Activated B cell treated with CpG ODN at 0.5 μM for 24 hours (primary cell): ENCODE measurements at regions not wholly inside any gene's neighbourhood (a gene's known extent, or its start where the extent isn't known, plus 50 kb on each side); places are given as distances from the start of the nearest gene placed in this dataset.
"Not testable (repeated sequence)": the region's sequence is repeated elsewhere in the genome, so short reads cannot be mapped to it uniquely, and the experiment has no call there.

Experiments used
- ATAC-seq: fragments of 200-7000 bp; cut with Tn5 transposase; one replicate; pipeline ENCODE4 v1.10.0; 2021; ENCODE audit warnings: low read depth, mild to moderate bottlenecking, moderate library complexity
- CTCF ChIA-PET: fragments of 350-600 bp; sonication (Branson Sonifier 250); formaldehyde crosslinking; loops from one replicate; lab custom pipeline; 2021; ENCODE audit warnings: antibody characterized with exemption; lab: Charles Lee
- POLR2A ChIA-PET: fragments of 350-600 bp; sonication (Branson Sonifier 250); formaldehyde crosslinking; loops from one replicate; lab custom pipeline; 2021; ENCODE audit warnings: antibody characterized with exemption; lab: Charles Lee
- DNase-seq: peaks from one replicate; pipeline ENCODE4 v3.0.0; 2022
- H3K27ac Mint-ChIP-seq: one replicate; pipeline ENCODE4 v1.8.0; 2020; ENCODE audit warnings: mixed read lengths
- H3K27me3 Mint-ChIP-seq: one replicate; pipeline ENCODE4 v1.8.0; 2021; ENCODE audit warnings: mixed read lengths
- H3K36me3 Mint-ChIP-seq: one replicate; pipeline ENCODE4 v1.8.0; 2021; ENCODE audit warnings: low read depth, mixed read lengths
- H3K4me1 Mint-ChIP-seq: one replicate; pipeline ENCODE4 v1.8.0; 2021; ENCODE audit warnings: mixed read lengths
- H3K4me3 Mint-ChIP-seq: one replicate; pipeline ENCODE4 v1.8.0; 2020; ENCODE audit warnings: mild to moderate bottlenecking, mixed read lengths
- H3K9me3 Mint-ChIP-seq: one replicate; pipeline ENCODE4 v1.8.0; 2020; ENCODE audit warnings: mixed read lengths
- CTCF ChIP-seq: fragments of 200-600 bp; IDR thresholded peaks from one replicate; pipeline ENCODE4 v1.8.0; 2022; ENCODE audit warnings: antibody characterized with exemption, mild to moderate bottlenecking
- intact Hi-C: fragments of 100-400 bp; cut with micrococcal nuclease; formaldehyde crosslinking; loops from one replicate; pipeline ENCODE4 v1.15.1; 2024

- ATAC-seq (no peak), DNase-seq (no peak)
- H3K4me1 Mint-ChIP-seq = no peaks in the 10 kb centered on the region
- H3K9me3 Mint-ChIP-seq = no peaks in the 10 kb centered on the region
- POLR2A ChIA-PET = no interaction called here
- CTCF ChIA-PET = no interaction called here
- H3K27me3 Mint-ChIP-seq = no peaks in the 10 kb centered on the region
- H3K27ac Mint-ChIP-seq = no peak overlapping the region
- intact Hi-C loops = no loop called here
- no peak for TF ChIP-seq CTCF
- no peak overlapping the region for H3K4me3 Mint-ChIP-seq
- H3K36me3 Mint-ChIP-seq = no peaks in the 10 kb centered on the region
Measured at GRCh38 chr1:209171151-209171550, 412.4 kb upstream of the CAMK1G start.

- Mint-ChIP-seq H3K4me3 (no peak overlapping the region), H3K4me1 (no peaks in the 10 kb centered on the region), H3K27ac (no peak overlapping the region), H3K9me3 (no peaks in the 10 kb centered on the region), H3K27me3 (no peaks in the 10 kb centered on the region), H3K36me3 (no peaks in the 10 kb centered on the region)
- ATAC-seq (no peak), DNase-seq (no peak)
- ChIA-PET POLR2A (no interaction called here), CTCF (no interaction called here)
- no peak for TF ChIP-seq CTCF
- intact Hi-C loops = no loop called here
Measured at GRCh38 chr1:209172286-209172685, 411.2 kb upstream of the CAMK1G start.

GRCh38 chr1:209172792-209173542, 410.5 kb upstream of the CAMK1G start:
- H3K27me3 Mint-ChIP-seq, H3K9me3 Mint-ChIP-seq, ATAC-seq, intact Hi-C loops, DNase-seq, POLR2A ChIA-PET, CTCF ChIA-PET, H3K4me1 Mint-ChIP-seq, H3K36me3 Mint-ChIP-seq, H3K27ac Mint-ChIP-seq, H3K4me3 Mint-ChIP-seq: not testable (repeated sequence)

GRCh38 chr1:209173796-209174195, 409.7 kb upstream of the CAMK1G start:
- ATAC-seq, H3K27ac Mint-ChIP-seq, CTCF ChIA-PET, POLR2A ChIA-PET, H3K4me1 Mint-ChIP-seq, H3K36me3 Mint-ChIP-seq, intact Hi-C loops, H3K4me3 Mint-ChIP-seq, DNase-seq, H3K27me3 Mint-ChIP-seq, H3K9me3 Mint-ChIP-seq: not testable (repeated sequence)

- no peaks in the 10 kb centered on the region for H3K4me1 Mint-ChIP-seq
- DNase-seq (no peak), ATAC-seq (no peak)
- CTCF ChIA-PET = no interaction called here
- no peak overlapping the region for H3K27ac Mint-ChIP-seq
- H3K36me3 Mint-ChIP-seq = no peaks in the 10 kb centered on the region
- H3K9me3 Mint-ChIP-seq = peaks cover 10% of the 10 kb centered on the region
- intact Hi-C loops = no loop called here
- no peaks in the 10 kb centered on the region for H3K27me3 Mint-ChIP-seq
- TF ChIP-seq CTCF = no peak
- no peak overlapping the region for H3K4me3 Mint-ChIP-seq
- POLR2A ChIA-PET = no interaction called here
Measured at GRCh38 chr1:209176866-209177430, 406.6 kb upstream of the CAMK1G start.

GRCh38 chr1:209183195-209183594, 400.3 kb upstream of the CAMK1G start:
- H3K36me3 Mint-ChIP-seq = no peaks in the 10 kb centered on the region

More at GRCh38 chr1:209183195-209183594, 400.3 kb upstream of the CAMK1G start:
- intact Hi-C loops = no loop called here
- DNase-seq (no peak), ATAC-seq (no peak)
- Mint-ChIP-seq H3K4me3 (no peak overlapping the region), H3K9me3 (peaks cover 21% of the 10 kb centered on the region), H3K27ac (no peak overlapping the region), H3K4me1 (no peaks in the 10 kb centered on the region), H3K27me3 (no peaks in the 10 kb centered on the region)
- ChIA-PET CTCF (no interaction called here), POLR2A (no interaction called here)
- TF ChIP-seq CTCF = no peak
